ENCODE measurements at regions not wholly inside any gene's neighbourhood (a gene's known extent, or its start where the extent isn't known, plus 50 kb on each side); places are given as distances from the start of the nearest gene placed in this dataset.

DNA sequence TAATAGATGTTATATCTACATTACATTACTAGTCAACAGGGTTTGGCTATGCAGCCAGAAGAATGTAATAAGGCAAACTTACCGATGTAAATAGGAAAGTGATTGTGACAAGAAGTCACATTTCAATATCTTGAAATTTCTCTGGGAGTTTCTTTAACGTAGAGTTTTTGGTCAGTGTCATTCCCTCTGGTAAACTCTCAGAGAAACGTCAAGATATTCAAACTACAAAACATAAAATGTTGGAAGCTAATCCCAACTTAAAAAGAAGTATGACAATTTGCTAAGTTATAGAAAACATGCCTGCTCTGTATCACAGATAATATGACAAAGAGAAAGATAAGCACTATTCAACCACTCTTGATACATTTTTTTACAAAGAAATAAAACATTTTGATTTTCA, 111.2 kb upstream of the PRICKLE2 start:
- TF ChIP-seq NFRKB (IDR thresholded peaks at IDR 0.05) (no peak), ZNF384 (IDR thresholded peaks at IDR 0.05) (no peak), SP1 (IDR thresholded peaks at IDR 0.05) (no peak), TARDBP (IDR thresholded peaks at IDR 0.05) (no peak), FOXK2 (IDR thresholded peaks at IDR 0.05) (no peak), ARNT (IDR thresholded peaks at IDR 0.05) (no peak), HDGF (IDR thresholded peaks at IDR 0.05; ENCODE audit: borderline replicate concordance) (no peak), ELF4 (IDR thresholded peaks at IDR 0.05) (no peak), FOXM1 (IDR thresholded peaks at IDR 0.05; ENCODE audit: borderline replicate concordance) (no peak)
